A549 (cell line): ENCODE measurements at regions not wholly inside any gene's neighbourhood (a gene's known extent, or its start where the extent isn't known, plus 50 kb on each side); places are given as distances from the start of the nearest gene placed in this dataset.

Source experiments
- BHLHE40 ChIP-seq: IDR thresholded peaks from 2 replicates; pipeline ENCODE4 v1.6.1; 2012; ENCODE audit warnings: low read depth, low read length, inconsistent platforms
- CBX2 ChIP-seq: fragments of 200-600 bp; sonication (generic); IDR thresholded peaks from 2 replicates; pipeline ENCODE4 v1.6.1; 2016; ENCODE audit warnings: low read depth, mild to moderate bottlenecking, borderline replicate concordance
- CHD2 ChIP-seq: fragments of 150-350 bp; IDR thresholded peaks from 2 replicates; pipeline ENCODE4 v1.6.1; 2014; ENCODE audit warnings: low read length; ENCODE audit not compliant: partially characterized antibody
- EP300 ChIP-seq, 2 experiments: fragments of >200 bp; sonication (Bioruptor Twin); formaldehyde crosslinking; IDR thresholded peaks; 2 replicates in 1 of 2; 3 replicates in 1 of 2; pipeline ENCODE4 v1.6.1; 2016 to 2017
- ESRRA ChIP-seq: fragments of 150-350 bp; IDR thresholded peaks from 2 replicates; pipeline ENCODE4 v1.6.1; 2014; ENCODE audit warnings: mild to moderate bottlenecking, low read length, borderline replicate concordance
- FOXS1 ChIP-seq: fragments of 250-450 bp; sonication (Bioruptor Pico); IDR thresholded peaks from 2 replicates; pipeline ENCODE4 v1.5.0; 2020; ENCODE audit warnings: mild to moderate bottlenecking, moderate library complexity
- HDAC2 ChIP-seq: fragments of 200-600 bp; sonication (generic); IDR thresholded peaks from 2 replicates; pipeline ENCODE4 v1.6.1; 2016
- POLR2A ChIP-seq: IDR thresholded peaks from 2 replicates; pipeline ENCODE4 v1.6.1; 2012; ENCODE audit warnings: mild to moderate bottlenecking, low read length
- SMC3 ChIP-seq: fragments of >200 bp; sonication (Bioruptor Twin); formaldehyde crosslinking; IDR thresholded peaks from 3 replicates; pipeline ENCODE4 v1.6.1; 2018; ENCODE audit warnings: inconsistent platforms
- TP53 ChIP-seq: fragments of 250-450 bp; sonication (Bioruptor Pico); IDR thresholded peaks from 2 replicates; pipeline ENCODE4 v1.5.0; 2021; ENCODE audit warnings: mild to moderate bottlenecking, moderate library complexity
- TF ChIP-seq, protein P1 (sequence below): fragments of >200 bp; sonication (Bioruptor Twin); formaldehyde crosslinking; IDR thresholded peaks from 3 replicates; pipeline ENCODE4 v1.5.1; 2016
- TF ChIP-seq, protein P2 (sequence below): fragments of 200-600 bp; sonication (generic); IDR thresholded peaks from 2 replicates; pipeline ENCODE4 v1.6.1; 2016; ENCODE audit warnings: antibody characterized with exemption, mild to moderate bottlenecking, moderate library complexity
- TF ChIP-seq, protein P3 (sequence below): fragments of 450-650 bp; IDR thresholded peaks from 2 replicates; pipeline ENCODE4 v1.6.1; 2014; ENCODE audit warnings: antibody characterized with exemption
- TF ChIP-seq, protein P4 (sequence below): IDR thresholded peaks from 2 replicates; pipeline ENCODE4 v1.6.1; 2012

DNA sequence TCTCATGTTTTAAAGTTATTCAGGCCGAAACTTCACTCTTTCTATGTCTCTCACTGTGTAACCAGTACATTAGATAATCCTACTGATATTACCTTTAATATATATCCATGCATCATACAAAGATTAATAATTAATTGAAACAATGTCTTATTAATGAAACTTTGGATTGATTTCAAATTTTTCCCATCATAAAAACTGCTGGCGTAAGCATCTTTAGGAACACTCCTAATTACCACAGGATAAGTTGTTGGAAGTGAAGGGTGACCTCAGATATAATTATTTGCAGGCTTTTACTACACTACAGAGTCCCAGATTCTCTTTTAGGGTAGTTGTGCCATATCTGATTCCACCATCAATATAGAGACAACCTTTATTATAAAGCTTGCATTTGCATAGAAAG is 181.3 kb upstream of the SFRP2 start:
- TF ChIP-seq BHLHE40, result no peak
- TF ChIP-seq, protein P1, sequence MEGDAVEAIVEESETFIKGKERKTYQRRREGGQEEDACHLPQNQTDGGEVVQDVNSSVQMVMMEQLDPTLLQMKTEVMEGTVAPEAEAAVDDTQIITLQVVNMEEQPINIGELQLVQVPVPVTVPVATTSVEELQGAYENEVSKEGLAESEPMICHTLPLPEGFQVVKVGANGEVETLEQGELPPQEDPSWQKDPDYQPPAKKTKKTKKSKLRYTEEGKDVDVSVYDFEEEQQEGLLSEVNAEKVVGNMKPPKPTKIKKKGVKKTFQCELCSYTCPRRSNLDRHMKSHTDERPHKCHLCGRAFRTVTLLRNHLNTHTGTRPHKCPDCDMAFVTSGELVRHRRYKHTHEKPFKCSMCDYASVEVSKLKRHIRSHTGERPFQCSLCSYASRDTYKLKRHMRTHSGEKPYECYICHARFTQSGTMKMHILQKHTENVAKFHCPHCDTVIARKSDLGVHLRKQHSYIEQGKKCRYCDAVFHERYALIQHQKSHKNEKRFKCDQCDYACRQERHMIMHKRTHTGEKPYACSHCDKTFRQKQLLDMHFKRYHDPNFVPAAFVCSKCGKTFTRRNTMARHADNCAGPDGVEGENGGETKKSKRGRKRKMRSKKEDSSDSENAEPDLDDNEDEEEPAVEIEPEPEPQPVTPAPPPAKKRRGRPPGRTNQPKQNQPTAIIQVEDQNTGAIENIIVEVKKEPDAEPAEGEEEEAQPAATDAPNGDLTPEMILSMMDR, result no peak
- TF ChIP-seq ESRRA, result no peak
- TF ChIP-seq, protein P2, sequence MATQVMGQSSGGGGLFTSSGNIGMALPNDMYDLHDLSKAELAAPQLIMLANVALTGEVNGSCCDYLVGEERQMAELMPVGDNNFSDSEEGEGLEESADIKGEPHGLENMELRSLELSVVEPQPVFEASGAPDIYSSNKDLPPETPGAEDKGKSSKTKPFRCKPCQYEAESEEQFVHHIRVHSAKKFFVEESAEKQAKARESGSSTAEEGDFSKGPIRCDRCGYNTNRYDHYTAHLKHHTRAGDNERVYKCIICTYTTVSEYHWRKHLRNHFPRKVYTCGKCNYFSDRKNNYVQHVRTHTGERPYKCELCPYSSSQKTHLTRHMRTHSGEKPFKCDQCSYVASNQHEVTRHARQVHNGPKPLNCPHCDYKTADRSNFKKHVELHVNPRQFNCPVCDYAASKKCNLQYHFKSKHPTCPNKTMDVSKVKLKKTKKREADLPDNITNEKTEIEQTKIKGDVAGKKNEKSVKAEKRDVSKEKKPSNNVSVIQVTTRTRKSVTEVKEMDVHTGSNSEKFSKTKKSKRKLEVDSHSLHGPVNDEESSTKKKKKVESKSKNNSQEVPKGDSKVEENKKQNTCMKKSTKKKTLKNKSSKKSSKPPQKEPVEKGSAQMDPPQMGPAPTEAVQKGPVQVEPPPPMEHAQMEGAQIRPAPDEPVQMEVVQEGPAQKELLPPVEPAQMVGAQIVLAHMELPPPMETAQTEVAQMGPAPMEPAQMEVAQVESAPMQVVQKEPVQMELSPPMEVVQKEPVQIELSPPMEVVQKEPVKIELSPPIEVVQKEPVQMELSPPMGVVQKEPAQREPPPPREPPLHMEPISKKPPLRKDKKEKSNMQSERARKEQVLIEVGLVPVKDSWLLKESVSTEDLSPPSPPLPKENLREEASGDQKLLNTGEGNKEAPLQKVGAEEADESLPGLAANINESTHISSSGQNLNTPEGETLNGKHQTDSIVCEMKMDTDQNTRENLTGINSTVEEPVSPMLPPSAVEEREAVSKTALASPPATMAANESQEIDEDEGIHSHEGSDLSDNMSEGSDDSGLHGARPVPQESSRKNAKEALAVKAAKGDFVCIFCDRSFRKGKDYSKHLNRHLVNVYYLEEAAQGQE, result no peak
- no peak for TF ChIP-seq CBX2
- no peak for TF ChIP-seq POLR2A
- TF ChIP-seq SMC3, result no peak
- no peak for TF ChIP-seq HDAC2
- TF ChIP-seq CHD2, result no peak
- TF ChIP-seq, protein P3, sequence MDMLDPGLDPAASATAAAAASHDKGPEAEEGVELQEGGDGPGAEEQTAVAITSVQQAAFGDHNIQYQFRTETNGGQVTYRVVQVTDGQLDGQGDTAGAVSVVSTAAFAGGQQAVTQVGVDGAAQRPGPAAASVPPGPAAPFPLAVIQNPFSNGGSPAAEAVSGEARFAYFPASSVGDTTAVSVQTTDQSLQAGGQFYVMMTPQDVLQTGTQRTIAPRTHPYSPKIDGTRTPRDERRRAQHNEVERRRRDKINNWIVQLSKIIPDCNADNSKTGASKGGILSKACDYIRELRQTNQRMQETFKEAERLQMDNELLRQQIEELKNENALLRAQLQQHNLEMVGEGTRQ, result no peak
- no peak for TF ChIP-seq EP300 (IDR thresholded peaks at IDR 0.05)
- TF ChIP-seq TP53, result no peak
- TF ChIP-seq, protein P4, sequence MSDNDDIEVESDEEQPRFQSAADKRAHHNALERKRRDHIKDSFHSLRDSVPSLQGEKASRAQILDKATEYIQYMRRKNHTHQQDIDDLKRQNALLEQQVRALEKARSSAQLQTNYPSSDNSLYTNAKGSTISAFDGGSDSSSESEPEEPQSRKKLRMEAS, result no peak
- TF ChIP-seq FOXS1 (CRISPR knock-in tag), result no peak
